ENCODE measurements at regions not wholly inside any gene's neighbourhood (a gene's known extent, or its start where the extent isn't known, plus 50 kb on each side); places are given as distances from the start of the nearest gene placed in this dataset.

- TF ChIP-seq FOXP2 (optimal IDR thresholded peaks at IDR 0.05; ENCODE audit: control extremely low read depth, extremely low read length, insufficient read depth): no peak
- no peak for TF ChIP-seq EZH2 (IDR thresholded peaks at IDR 0.05)
- no peak for TF ChIP-seq POLR2AphosphoS5 (IDR thresholded peaks at IDR 0.05; ENCODE audit: borderline replicate concordance, low read depth, low read length)
- Histone ChIP-seq H3K36me3 (ENCODE audit: insufficient read depth, low read length) (no peaks in the 10 kb centered on the region), H3K9me3 (ENCODE audit: low read depth, low read length) (no peaks in the 10 kb centered on the region; the same call in 1 of the 2 replicates), H3K9ac (ENCODE audit: insufficient read length) (no peak overlapping the region), H3K27ac (no peak overlapping the region), H3K4me3 (no peak overlapping the region)
- no peak for DNase-seq (ENCODE audit: low read depth, low spot score)
Measured at GRCh38 chr1:96991261-96991660, 269.7 kb downstream of the PTBP2 start.

- TF ChIP-seq POLR2AphosphoS5 (IDR thresholded peaks at IDR 0.05; ENCODE audit: borderline replicate concordance, low read depth, low read length): no peak
- no peaks in the 10 kb centered on the region for H3K36me3 ChIP-seq (ENCODE audit: insufficient read depth, low read length)
- H3K9me3 ChIP-seq (ENCODE audit: low read depth, low read length): no peaks in the 10 kb centered on the region; the same call in 1 of the 2 replicates
- no peak for DNase-seq (ENCODE audit: low read depth, low spot score)
- H3K4me3 ChIP-seq: no peak overlapping the region
- H3K9ac ChIP-seq (ENCODE audit: insufficient read length): no peak overlapping the region
- H3K27ac ChIP-seq: no peak overlapping the region
Measured at GRCh38 chr1:96992871-96993270, 271.3 kb downstream of the PTBP2 start.

- DNase-seq (ENCODE audit: low read depth, low spot score): no peak
- H3K9ac ChIP-seq (ENCODE audit: insufficient read length): no peak overlapping the region
- TF ChIP-seq FOXP2 (optimal IDR thresholded peaks at IDR 0.05; ENCODE audit: control extremely low read depth, extremely low read length, insufficient read depth) (no peak), POLR2AphosphoS5 (IDR thresholded peaks at IDR 0.05; ENCODE audit: borderline replicate concordance, low read depth, low read length) (no peak), EZH2 (IDR thresholded peaks at IDR 0.05) (no peak)
- H3K9me3 ChIP-seq (ENCODE audit: low read depth, low read length): peaks cover 4% of the 10 kb centered on the region; the same call in 1 of the 2 replicates
- no peak overlapping the region for H3K4me3 ChIP-seq
- peaks cover 10% of the 10 kb centered on the region; the same call in 1 of the 2 replicates for H3K36me3 ChIP-seq (ENCODE audit: insufficient read depth, low read length)
- H3K27ac ChIP-seq: peak overlapping the region; percentile 64; the same call in 1 of the 2 replicates
Measured at GRCh38 chr1:96995351-96995750, 273.8 kb downstream of the PTBP2 start.

GRCh38 chr1:96996001-96996400 lies 274.4 kb downstream of the PTBP2 start:
- Histone ChIP-seq H3K4me3 (no peak overlapping the region), H3K27ac (peak overlapping the region; percentile 64; the same call in 1 of the 2 replicates), H3K36me3 (ENCODE audit: insufficient read depth, low read length) (peaks cover 10% of the 10 kb centered on the region; the same call in 1 of the 2 replicates), H3K9ac (ENCODE audit: insufficient read length) (no peak overlapping the region), H3K9me3 (ENCODE audit: low read depth, low read length) (peaks cover 4% of the 10 kb centered on the region; the same call in 1 of the 2 replicates)
- DNase-seq (ENCODE audit: low read depth, low spot score): no peak
- no peak for TF ChIP-seq EZH2 (IDR thresholded peaks at IDR 0.05)
- TF ChIP-seq FOXP2 (optimal IDR thresholded peaks at IDR 0.05; ENCODE audit: control extremely low read depth, extremely low read length, insufficient read depth): no peak
- TF ChIP-seq POLR2AphosphoS5 (IDR thresholded peaks at IDR 0.05; ENCODE audit: borderline replicate concordance, low read depth, low read length): no peak

GRCh38 chr1:96997717-96998116 lies 276.1 kb downstream of the PTBP2 start:
- Histone ChIP-seq H3K36me3 (ENCODE audit: insufficient read depth, low read length) (peaks cover 10% of the 10 kb centered on the region; the same call in 1 of the 2 replicates), H3K9ac (ENCODE audit: insufficient read length) (no peak overlapping the region), H3K9me3 (ENCODE audit: low read depth, low read length) (peaks cover 4% of the 10 kb centered on the region; the same call in 1 of the 2 replicates), H3K4me3 (no peak overlapping the region), H3K27ac (peak overlapping the region; percentile 27; the same call in 1 of the 2 replicates)
- no peak for TF ChIP-seq EZH2 (IDR thresholded peaks at IDR 0.05)
- no peak for TF ChIP-seq FOXP2 (optimal IDR thresholded peaks at IDR 0.05; ENCODE audit: control extremely low read depth, extremely low read length, insufficient read depth)
- no peak for TF ChIP-seq POLR2AphosphoS5 (IDR thresholded peaks at IDR 0.05; ENCODE audit: borderline replicate concordance, low read depth, low read length)
- no peak for DNase-seq (ENCODE audit: low read depth, low spot score)

- H3K36me3 ChIP-seq (ENCODE audit: insufficient read depth, low read length): peaks cover 10% of the 10 kb centered on the region; the same call in 1 of the 2 replicates
- no peak for DNase-seq (ENCODE audit: low read depth, low spot score)
- H3K4me3 ChIP-seq: no peak overlapping the region
- peak overlapping the region; percentile 27 for H3K27ac ChIP-seq
- peaks cover 4% of the 10 kb centered on the region; the same call in 1 of the 2 replicates for H3K9me3 ChIP-seq (ENCODE audit: low read depth, low read length)
- TF ChIP-seq EZH2 (IDR thresholded peaks at IDR 0.05): no peak
- no peak for TF ChIP-seq POLR2AphosphoS5 (IDR thresholded peaks at IDR 0.05; ENCODE audit: borderline replicate concordance, low read depth, low read length)
- TF ChIP-seq FOXP2 (optimal IDR thresholded peaks at IDR 0.05; ENCODE audit: control extremely low read depth, extremely low read length, insufficient read depth): no peak
- H3K9ac ChIP-seq (ENCODE audit: insufficient read length): no peak overlapping the region
Measured at GRCh38 chr1:96998466-96998865, 276.9 kb downstream of the PTBP2 start.

GRCh38 chr1:96999191-96999590 lies 277.6 kb downstream of the PTBP2 start:
- peaks cover 10% of the 10 kb centered on the region; the same call in 1 of the 2 replicates for H3K36me3 ChIP-seq (ENCODE audit: insufficient read depth, low read length)
- no peak for DNase-seq (ENCODE audit: low read depth, low spot score)
- H3K27ac ChIP-seq: peak overlapping the region; percentile 99; the same call in 1 of the 2 replicates
- peaks cover 4% of the 10 kb centered on the region; the same call in 1 of the 2 replicates for H3K9me3 ChIP-seq (ENCODE audit: low read depth, low read length)
- TF ChIP-seq POLR2AphosphoS5 (IDR thresholded peaks at IDR 0.05; ENCODE audit: borderline replicate concordance, low read depth, low read length) (no peak), FOXP2 (optimal IDR thresholded peaks at IDR 0.05; ENCODE audit: control extremely low read depth, extremely low read length, insufficient read depth) (no peak), EZH2 (IDR thresholded peaks at IDR 0.05) (no peak)
- no peak overlapping the region for H3K9ac ChIP-seq (ENCODE audit: insufficient read length)
- H3K4me3 ChIP-seq: no peak overlapping the region

GRCh38 chr1:97004054-97004453 lies 282.5 kb downstream of the PTBP2 start:
- TF ChIP-seq FOXP2 (optimal IDR thresholded peaks at IDR 0.05; ENCODE audit: control extremely low read depth, extremely low read length, insufficient read depth): no peak
- no peak for TF ChIP-seq EZH2 (IDR thresholded peaks at IDR 0.05)
- no peak for TF ChIP-seq POLR2AphosphoS5 (IDR thresholded peaks at IDR 0.05; ENCODE audit: borderline replicate concordance, low read depth, low read length)

GRCh38 chr1:97004743-97005142 lies 283.2 kb downstream of the PTBP2 start:
- no peak for TF ChIP-seq FOXP2 (optimal IDR thresholded peaks at IDR 0.05; ENCODE audit: control extremely low read depth, extremely low read length, insufficient read depth)
- TF ChIP-seq POLR2AphosphoS5 (IDR thresholded peaks at IDR 0.05; ENCODE audit: borderline replicate concordance, low read depth, low read length): no peak
- no peak for TF ChIP-seq EZH2 (IDR thresholded peaks at IDR 0.05)
- H3K4me3 ChIP-seq: no peak overlapping the region
- no peak overlapping the region for H3K27ac ChIP-seq
- no peaks in the 10 kb centered on the region for H3K9me3 ChIP-seq (ENCODE audit: low read depth, low read length)
- no peak overlapping the region for H3K9ac ChIP-seq (ENCODE audit: insufficient read length)
- H3K36me3 ChIP-seq (ENCODE audit: insufficient read depth, low read length): no peaks in the 10 kb centered on the region
- DNase-seq (ENCODE audit: low read depth, low spot score): no peak

More at GRCh38 chr1:97004054-97004453, 282.5 kb downstream of the PTBP2 start:
- H3K4me3 ChIP-seq: no peak overlapping the region
- no peak for DNase-seq (ENCODE audit: low read depth, low spot score)
- H3K9ac ChIP-seq (ENCODE audit: insufficient read length): no peak overlapping the region
- peaks cover 5% of the 10 kb centered on the region; the same call in 1 of the 2 replicates for H3K36me3 ChIP-seq (ENCODE audit: insufficient read depth, low read length)
- H3K9me3 ChIP-seq (ENCODE audit: low read depth, low read length): peaks cover 4% of the 10 kb centered on the region; the same call in 1 of the 2 replicates
- peak overlapping the region; percentile 99 for H3K27ac ChIP-seq

Data from SK-N-MC (cell line).